ENCODE measurements at regions not wholly inside any gene's neighbourhood (a gene's known extent, or its start where the extent isn't known, plus 50 kb on each side); places are given as distances from the start of the nearest gene placed in this dataset.
A peak's percentile ranks its signal among the peaks of the same experiment; 100 is the strongest.
"Not testable (repeated sequence)": the region's sequence is repeated elsewhere in the genome, so short reads cannot be mapped to it uniquely, and the experiment has no call there.

GRCh38 chr22:22296047-22296446 is 51.5 kb downstream of the VPREB1 start:
- BruUV-seq (replicated peaks); H3K4me3 ChIP-seq (ENCODE audit: low read depth, low read length, poor library complexity, severe bottlenecking); DNase-seq (ENCODE audit: low spot score); H3K27ac ChIP-seq (ENCODE audit: low read depth, low read length, poor library complexity, severe bottlenecking); H3K36me3 ChIP-seq (ENCODE audit: insufficient read depth, low read length); H3K9me2 ChIP-seq (ENCODE audit: insufficient read depth, low read length); H4K20me1 ChIP-seq (ENCODE audit: insufficient read depth, low read length); CTCF ChIA-PET (ENCODE audit: unreplicated experiment); H3K9me3 ChIP-seq (ENCODE audit: low read length); H3K4me1 ChIP-seq (ENCODE audit: insufficient read depth, low read length, poor library complexity, severe bottlenecking); H2AFZ ChIP-seq (ENCODE audit: low read length): not testable (repeated sequence)
- Histone ChIP-seq H3K79me2 (ENCODE audit: insufficient read depth, low read depth, low read length) (peaks cover 34% of the 10 kb centered on the region), H3K4me2 (ENCODE audit: low read length) (0 out of 2 replicates have a peak overlapping the region, but pooled peaks have one; percentile 23)
- intact Hi-C loops (cut with micrococcal nuclease; ENCODE audit: unreplicated experiment), result loop anchor here (5.0 kb wide), 1 partner anchor 139 kb away; no protein-coding TSS in a partner anchor
- POLR2A ChIA-PET, result interaction anchor here (0.6 kb wide), 1 partner anchor 11 kb away, joined by 3 read pairs; no protein-coding TSS in a partner anchor

GRCh38 chr22:22297159-22297793 is 52.7 kb downstream of the VPREB1 start:
- H3K4me1 ChIP-seq (ENCODE audit: insufficient read depth, low read length, poor library complexity, severe bottlenecking); H3K9me2 ChIP-seq (ENCODE audit: insufficient read depth, low read length); POLR2A ChIA-PET; BruUV-seq (replicated peaks); H4K20me1 ChIP-seq (ENCODE audit: insufficient read depth, low read length); H3K9me3 ChIP-seq (ENCODE audit: low read length); H3K36me3 ChIP-seq (ENCODE audit: insufficient read depth, low read length); CTCF ChIA-PET (ENCODE audit: unreplicated experiment); H2AFZ ChIP-seq (ENCODE audit: low read length); DNase-seq (ENCODE audit: low spot score): not testable (repeated sequence)
- intact Hi-C loops (cut with micrococcal nuclease; ENCODE audit: unreplicated experiment), result loop anchor here (5.0 kb wide), 1 partner anchor 140 kb away; no protein-coding TSS in a partner anchor
- TF ChIP-seq, protein P1, sequence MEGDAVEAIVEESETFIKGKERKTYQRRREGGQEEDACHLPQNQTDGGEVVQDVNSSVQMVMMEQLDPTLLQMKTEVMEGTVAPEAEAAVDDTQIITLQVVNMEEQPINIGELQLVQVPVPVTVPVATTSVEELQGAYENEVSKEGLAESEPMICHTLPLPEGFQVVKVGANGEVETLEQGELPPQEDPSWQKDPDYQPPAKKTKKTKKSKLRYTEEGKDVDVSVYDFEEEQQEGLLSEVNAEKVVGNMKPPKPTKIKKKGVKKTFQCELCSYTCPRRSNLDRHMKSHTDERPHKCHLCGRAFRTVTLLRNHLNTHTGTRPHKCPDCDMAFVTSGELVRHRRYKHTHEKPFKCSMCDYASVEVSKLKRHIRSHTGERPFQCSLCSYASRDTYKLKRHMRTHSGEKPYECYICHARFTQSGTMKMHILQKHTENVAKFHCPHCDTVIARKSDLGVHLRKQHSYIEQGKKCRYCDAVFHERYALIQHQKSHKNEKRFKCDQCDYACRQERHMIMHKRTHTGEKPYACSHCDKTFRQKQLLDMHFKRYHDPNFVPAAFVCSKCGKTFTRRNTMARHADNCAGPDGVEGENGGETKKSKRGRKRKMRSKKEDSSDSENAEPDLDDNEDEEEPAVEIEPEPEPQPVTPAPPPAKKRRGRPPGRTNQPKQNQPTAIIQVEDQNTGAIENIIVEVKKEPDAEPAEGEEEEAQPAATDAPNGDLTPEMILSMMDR (conservative IDR thresholded peaks at IDR 0.05; ENCODE audit: low read length), result 0 out of 2 replicates have a peak, but pooled peaks have one; percentile 15
- Histone ChIP-seq H3K4me2 (ENCODE audit: low read length) (peak overlapping the region; percentile 65), H3K79me2 (ENCODE audit: insufficient read depth, low read depth, low read length) (peaks cover 45% of the 10 kb centered on the region), H3K4me3 (ENCODE audit: low read depth, low read length, poor library complexity, severe bottlenecking) (peak overlapping the region; percentile 80), H3K27ac (ENCODE audit: low read depth, low read length, poor library complexity, severe bottlenecking) (peak overlapping the region; percentile 46)

- peak overlapping the region; percentile 80 for H3K4me3 ChIP-seq (ENCODE audit: low read depth, low read length, poor library complexity, severe bottlenecking)
- DNase-seq (ENCODE audit: low spot score), result peak; percentile 86
- H3K27ac ChIP-seq (ENCODE audit: low read depth, low read length, poor library complexity, severe bottlenecking), result peak overlapping the region; percentile 61
- CTCF ChIA-PET (ENCODE audit: unreplicated experiment); BruUV-seq (replicated peaks); H3K9me3 ChIP-seq (ENCODE audit: low read length); H2AFZ ChIP-seq (ENCODE audit: low read length); H4K20me1 ChIP-seq (ENCODE audit: insufficient read depth, low read length); POLR2A ChIA-PET; H3K36me3 ChIP-seq (ENCODE audit: insufficient read depth, low read length); H3K9me2 ChIP-seq (ENCODE audit: insufficient read depth, low read length); H3K4me1 ChIP-seq (ENCODE audit: insufficient read depth, low read length, poor library complexity, severe bottlenecking): not testable (repeated sequence)
- peak overlapping the region; percentile 80 for H3K4me2 ChIP-seq (ENCODE audit: low read length)
- peaks cover 47% of the 10 kb centered on the region for H3K79me2 ChIP-seq (ENCODE audit: insufficient read depth, low read depth, low read length)
- intact Hi-C loops (cut with micrococcal nuclease; ENCODE audit: unreplicated experiment), result loop anchor here (2.0 to 5.0 kb wide), 3 partner anchors 89 to 187 kb away; no protein-coding TSS in a partner anchor
- TF ChIP-seq, protein P1 (conservative IDR thresholded peaks at IDR 0.05; ENCODE audit: low read length), result peak; percentile 69
Measured at GRCh38 chr22:22297794-22298653, 53.4 kb downstream of the VPREB1 start.

DNA sequence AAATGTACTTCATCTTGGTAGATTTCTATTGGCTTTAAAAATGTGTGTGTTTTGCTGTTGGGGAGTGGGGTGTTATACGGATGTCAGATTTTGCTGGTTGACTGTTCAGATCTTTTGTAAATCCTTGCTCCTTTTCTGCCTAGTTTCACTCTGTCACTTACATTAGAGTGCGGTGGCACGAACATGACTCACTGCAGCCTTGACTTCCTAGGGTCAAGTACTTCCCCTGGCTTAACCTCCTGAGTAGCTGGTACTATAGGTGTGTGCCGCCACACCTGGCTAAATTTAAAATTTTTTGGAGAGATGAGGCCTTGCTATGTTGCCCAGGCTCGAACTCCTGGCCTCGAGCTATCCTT is 54.0 kb downstream of the VPREB1 start:
- POLR2A ChIA-PET; H3K4me1 ChIP-seq (ENCODE audit: insufficient read depth, low read length, poor library complexity, severe bottlenecking); H2AFZ ChIP-seq (ENCODE audit: low read length); H3K9me3 ChIP-seq (ENCODE audit: low read length); CTCF ChIA-PET (ENCODE audit: unreplicated experiment); BruUV-seq (replicated peaks); H3K36me3 ChIP-seq (ENCODE audit: insufficient read depth, low read length); H4K20me1 ChIP-seq (ENCODE audit: insufficient read depth, low read length); DNase-seq (ENCODE audit: low spot score); H3K9me2 ChIP-seq (ENCODE audit: insufficient read depth, low read length): not testable (repeated sequence)
- intact Hi-C loops (cut with micrococcal nuclease; ENCODE audit: unreplicated experiment), result loop anchor here (2.0 to 5.0 kb wide), 3 partner anchors 90 to 188 kb away; no protein-coding TSS in a partner anchor
- peaks cover 47% of the 10 kb centered on the region for H3K79me2 ChIP-seq (ENCODE audit: insufficient read depth, low read depth, low read length)
- peak overlapping the region; percentile 80 for H3K4me2 ChIP-seq (ENCODE audit: low read length)
- peak overlapping the region; percentile 80 for H3K4me3 ChIP-seq (ENCODE audit: low read depth, low read length, poor library complexity, severe bottlenecking)
- peak overlapping the region; percentile 61 for H3K27ac ChIP-seq (ENCODE audit: low read depth, low read length, poor library complexity, severe bottlenecking)

- H3K27ac ChIP-seq (ENCODE audit: low read depth, low read length, poor library complexity, severe bottlenecking); H3K9me2 ChIP-seq (ENCODE audit: insufficient read depth, low read length); H4K20me1 ChIP-seq (ENCODE audit: insufficient read depth, low read length); H3K4me3 ChIP-seq (ENCODE audit: low read depth, low read length, poor library complexity, severe bottlenecking); BruUV-seq (replicated peaks); CTCF ChIA-PET (ENCODE audit: unreplicated experiment); H3K4me1 ChIP-seq (ENCODE audit: insufficient read depth, low read length, poor library complexity, severe bottlenecking); H3K9me3 ChIP-seq (ENCODE audit: low read length); DNase-seq (ENCODE audit: low spot score); H2AFZ ChIP-seq (ENCODE audit: low read length); intact Hi-C loops (cut with micrococcal nuclease; ENCODE audit: unreplicated experiment): not testable (repeated sequence)
- POLR2A ChIA-PET, result interaction anchor here (0.6 kb wide), 1 partner anchor 1805 kb away, joined by 5 read pairs; the partner anchor contains the start of gene KLHL22
- H3K79me2 ChIP-seq (ENCODE audit: insufficient read depth, low read depth, low read length), result peaks cover 47% of the 10 kb centered on the region
- peaks cover 17% of the 10 kb centered on the region for H3K36me3 ChIP-seq (ENCODE audit: insufficient read depth, low read length)
- 0 out of 2 replicates have a peak overlapping the region, but pooled peaks have one; percentile 44 for H3K4me2 ChIP-seq (ENCODE audit: low read length)
Measured at GRCh38 chr22:22300511-22300910, 55.9 kb downstream of the VPREB1 start.
